ENCODE measurements at regions not wholly inside any gene's neighbourhood (a gene's known extent, or its start where the extent isn't known, plus 50 kb on each side); places are given as distances from the start of the nearest gene placed in this dataset.
"Not testable (repeated sequence)": the region's sequence is repeated elsewhere in the genome, so short reads cannot be mapped to it uniquely, and the experiment has no call there.

DNA sequence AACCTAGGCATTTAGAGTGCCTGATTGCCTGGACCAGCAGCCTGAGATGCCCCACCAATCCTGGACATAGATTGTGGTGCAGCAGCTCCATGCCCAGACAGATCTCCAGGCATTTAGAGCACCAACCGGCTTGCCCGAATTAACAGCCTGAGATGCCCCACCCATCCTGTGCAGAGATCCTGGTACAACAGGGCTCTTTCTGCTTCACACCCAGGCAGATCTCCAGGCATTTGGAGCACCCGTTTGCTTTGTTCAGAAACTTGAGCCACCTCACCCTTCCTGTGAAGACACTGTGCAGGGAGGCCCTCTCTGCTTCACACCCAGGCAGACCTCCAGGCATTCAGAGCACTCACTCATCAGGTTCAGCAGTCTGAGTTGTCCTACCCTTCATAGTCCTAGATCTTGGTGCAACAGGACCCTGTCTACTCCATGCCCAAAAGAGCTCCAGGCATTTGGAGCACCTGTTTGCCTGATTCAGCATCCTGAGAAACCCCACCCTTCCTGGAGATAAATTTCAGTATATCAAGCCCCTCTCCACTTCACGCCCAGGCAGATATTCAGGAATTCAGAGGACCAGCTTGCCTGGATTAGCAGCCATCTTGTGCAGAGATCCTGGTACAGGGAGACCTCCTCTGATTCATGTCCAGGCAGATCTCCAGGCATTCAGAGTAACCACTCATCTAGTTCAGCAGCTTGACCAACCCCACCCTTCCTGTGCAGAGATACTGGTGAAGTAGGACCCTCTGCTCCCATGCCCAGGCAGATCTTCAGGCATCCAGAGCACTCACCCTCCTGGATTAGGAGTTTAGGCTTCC lies 189.2 kb upstream of the FERMT1 start:
- DNase-seq (ENCODE audit: low read depth): no peak

DNA sequence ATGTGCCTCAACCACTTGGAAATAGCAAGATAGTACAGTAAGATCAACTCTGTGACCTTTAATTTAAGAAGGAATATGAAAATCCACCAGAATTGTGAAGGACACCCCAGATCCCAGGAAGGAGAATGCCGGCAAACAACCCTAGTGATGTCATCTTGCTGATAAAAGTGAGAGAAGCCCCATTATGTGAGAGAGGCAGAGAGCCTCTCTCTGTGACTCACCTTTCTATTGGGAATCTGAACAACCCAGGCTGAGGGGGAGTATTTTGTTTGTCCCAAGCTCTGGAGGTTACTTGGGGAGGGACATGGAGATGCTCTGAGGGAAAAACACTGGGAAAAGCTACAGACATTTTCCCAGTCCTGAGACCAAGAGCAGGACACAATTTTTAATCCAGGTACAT lies 188.3 kb upstream of the FERMT1 start:
- no peak for DNase-seq (ENCODE audit: low read depth)

DNA sequence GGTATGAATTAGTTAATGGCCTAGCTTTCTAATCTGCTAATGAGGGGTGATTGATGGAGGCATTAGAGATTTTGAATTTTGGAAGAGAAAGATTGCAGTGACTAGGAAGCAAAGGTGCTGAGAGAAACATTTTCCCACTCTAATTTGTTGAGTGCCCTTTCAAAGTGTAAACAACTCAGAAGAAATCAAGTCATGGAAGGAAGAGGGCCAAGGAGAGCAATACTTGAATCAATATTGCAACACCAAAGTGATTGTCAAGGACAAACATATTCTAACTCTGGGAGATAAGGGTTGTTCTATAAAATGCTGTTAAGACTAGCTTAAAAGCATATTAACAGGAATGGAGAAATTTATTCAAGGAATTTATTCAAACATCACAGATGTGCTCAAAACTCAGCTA lies 182.7 kb upstream of the FERMT1 start:
- no peak for DNase-seq (ENCODE audit: low read depth)

DNA sequence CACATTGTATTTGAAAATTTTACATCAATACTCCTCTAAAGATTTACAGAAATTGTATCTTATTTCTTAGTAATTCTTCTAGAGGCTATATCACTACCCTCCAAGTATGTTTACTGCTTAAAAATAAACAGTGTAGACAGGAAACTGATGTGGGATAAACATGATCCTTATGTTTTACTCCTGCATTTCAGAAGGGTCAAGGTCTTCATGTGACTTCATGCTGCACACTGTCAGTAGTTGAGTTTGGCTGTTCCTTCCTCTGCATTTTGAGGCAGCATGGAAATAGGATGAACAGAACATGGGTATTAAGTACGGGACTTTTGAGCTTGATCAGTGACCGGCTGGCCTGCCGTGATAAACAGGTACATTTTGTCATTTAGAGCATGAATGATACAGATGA lies 179.2 kb upstream of the FERMT1 start:
- no peak for DNase-seq (ENCODE audit: low read depth)

DNA sequence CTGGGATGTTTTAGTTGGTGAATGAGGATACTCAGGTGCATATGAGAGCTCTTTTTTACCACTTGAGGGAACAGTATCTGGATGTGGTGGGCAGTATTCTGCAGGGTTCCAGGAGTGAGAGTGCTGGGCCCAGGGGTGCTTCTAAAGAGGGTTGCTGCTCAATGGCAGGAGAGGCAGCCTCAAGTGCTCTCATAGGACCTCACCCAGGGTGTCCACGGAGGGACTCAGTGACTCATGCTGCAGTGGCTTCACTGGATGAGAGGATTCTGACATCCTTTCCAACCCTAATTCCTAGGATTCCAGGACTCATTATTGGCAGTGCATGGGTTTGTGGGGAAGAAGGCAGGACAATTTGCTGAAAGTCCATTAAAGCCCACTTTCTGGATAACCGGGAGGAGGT lies 176.6 kb upstream of the FERMT1 start:
- DNase-seq (ENCODE audit: low read depth): no peak

DNA sequence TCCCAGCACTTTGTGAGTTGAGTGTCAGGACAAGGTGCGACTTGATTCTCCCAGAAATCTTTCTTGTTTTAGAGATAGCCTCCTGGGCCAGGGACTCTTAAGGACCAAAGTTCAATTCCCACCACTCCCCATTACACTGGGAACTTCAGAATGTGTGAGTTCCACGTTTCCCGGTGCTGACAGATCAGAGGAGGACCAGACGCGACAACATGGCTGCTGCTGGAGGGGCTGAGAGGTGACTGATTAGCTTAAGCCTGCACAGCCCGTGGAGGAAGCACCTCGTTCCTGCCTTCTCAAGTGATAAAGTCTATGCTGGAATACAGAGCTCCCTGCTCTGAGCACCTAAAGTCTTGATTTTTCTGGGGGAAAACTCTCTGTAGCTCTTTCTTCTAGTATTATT lies 175.2 kb upstream of the FERMT1 start:
- DNase-seq (ENCODE audit: low read depth): no peak

DNA sequence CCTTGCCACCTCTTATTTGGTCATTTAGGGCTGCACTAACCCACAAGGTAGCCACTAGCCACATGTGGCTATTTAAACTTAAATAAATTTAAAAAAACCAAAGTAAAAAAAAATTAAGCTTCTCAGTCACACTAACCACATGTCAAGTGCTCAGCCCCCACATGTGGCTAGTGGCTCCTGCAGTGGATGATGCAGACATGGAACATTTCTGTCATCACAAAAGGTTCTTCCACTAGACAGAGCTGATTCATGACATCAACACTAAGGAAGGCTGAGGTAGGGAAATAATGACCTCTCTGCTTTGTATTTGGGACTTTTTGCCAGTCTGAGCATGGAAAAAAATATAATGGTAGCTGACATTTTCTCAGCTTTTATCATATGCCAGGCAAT lies 173.0 kb upstream of the FERMT1 start:
- no peak for DNase-seq (ENCODE audit: low read depth)

DNA sequence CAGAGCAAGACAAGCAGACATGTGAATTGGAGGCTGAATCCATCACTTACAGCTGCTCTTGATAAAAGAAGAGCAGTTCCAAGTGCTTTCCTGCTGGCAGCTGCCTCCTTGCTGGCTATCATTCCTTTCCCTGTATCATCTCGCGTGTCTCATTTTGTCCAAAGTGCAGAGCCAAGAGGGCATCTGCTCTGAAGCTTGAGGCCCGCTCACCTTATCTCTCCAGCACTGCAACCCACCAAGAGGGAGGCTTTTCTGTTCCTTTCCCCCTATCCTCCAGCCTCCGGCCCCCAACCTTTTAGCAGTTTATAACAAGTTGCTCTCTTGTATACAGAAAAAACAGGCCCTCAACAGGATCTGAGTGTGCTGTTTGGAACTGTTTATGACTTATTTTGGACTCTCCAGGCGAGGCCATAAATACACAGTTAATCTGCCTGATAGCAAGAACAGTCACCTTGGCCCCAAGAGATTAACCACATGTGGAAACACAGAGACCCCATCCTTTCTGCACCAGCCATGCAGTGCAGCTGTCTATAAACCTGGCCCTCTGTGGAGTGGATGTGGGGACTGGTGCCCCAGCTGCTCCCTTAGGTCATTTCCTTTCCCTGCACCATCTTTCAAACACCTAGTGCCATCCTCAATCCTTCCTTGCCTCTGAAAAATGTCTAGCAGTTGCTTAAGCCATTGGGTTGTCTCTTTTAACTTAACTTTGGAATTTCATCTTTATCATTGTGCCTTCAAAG lies 172.5 kb upstream of the FERMT1 start:
- DNase-seq (ENCODE audit: low read depth): no peak

DNA sequence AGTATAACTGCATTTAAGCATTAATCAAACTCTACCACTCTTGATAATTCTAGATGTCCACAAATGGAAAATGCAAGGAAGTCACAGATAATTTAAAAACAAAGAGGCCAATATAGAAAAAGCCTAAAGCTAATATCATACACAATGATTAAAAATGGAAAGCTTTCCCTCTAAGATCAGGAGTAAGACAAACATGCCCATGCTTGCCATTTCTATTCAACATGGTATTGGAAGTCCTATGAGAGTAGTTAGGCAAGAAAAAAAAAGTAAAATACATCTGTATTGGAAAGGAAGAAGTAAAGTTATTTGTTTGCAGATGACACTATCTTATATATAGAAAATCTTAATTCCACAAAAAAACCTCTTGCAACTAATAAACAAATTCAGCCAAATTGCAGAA lies 164.6 kb upstream of the FERMT1 start:
- no peak for DNase-seq (ENCODE audit: low read depth)

DNA sequence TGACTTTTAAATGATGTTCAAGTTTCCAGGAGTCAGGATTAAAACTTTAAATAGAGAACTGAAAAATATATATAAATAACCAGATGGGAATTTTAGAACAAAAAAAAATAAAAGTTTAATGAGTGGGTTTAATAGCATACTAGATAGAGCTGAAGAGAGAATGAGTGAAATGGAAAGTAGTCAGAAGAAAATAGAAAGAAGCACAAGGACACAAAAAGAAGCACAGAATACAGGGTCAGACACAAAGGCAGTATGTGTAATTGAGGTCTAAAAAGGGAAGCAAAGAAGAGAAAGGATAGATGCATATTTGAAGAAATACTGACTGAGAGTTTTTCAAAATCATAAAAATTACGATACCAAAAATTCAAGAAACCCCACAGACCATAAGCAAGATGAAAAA lies 159.8 kb upstream of the FERMT1 start:
- no peak for DNase-seq (ENCODE audit: low read depth)

DNA sequence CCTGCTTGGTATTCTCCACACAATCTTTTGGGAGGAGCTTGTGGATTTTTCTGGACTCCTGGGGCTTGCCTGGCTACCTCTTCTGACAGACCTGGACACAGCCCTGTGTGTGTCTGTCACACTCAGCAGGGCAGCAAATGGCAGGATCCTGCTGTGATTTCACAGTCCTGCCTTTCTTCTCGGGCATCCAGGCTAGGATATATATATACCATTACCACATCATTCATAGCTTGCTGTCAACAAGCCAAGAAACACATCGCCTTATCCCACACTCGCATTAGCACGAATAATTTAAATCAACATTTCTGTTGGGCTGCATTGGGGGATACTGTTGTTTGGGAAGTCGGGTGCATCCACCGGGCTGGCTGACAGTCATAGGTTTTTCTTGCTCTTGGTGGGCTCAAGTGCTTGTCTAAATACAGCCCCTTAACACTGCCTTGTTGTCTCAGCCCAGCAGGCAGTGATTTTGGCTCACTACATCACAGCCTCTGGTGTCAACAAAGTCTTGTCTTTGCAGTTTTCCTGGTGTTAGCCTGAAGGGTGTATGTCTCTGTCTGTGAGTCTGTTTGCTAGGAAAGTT lies 154.9 kb upstream of the FERMT1 start:
- no peak for DNase-seq (ENCODE audit: low read depth)

DNA sequence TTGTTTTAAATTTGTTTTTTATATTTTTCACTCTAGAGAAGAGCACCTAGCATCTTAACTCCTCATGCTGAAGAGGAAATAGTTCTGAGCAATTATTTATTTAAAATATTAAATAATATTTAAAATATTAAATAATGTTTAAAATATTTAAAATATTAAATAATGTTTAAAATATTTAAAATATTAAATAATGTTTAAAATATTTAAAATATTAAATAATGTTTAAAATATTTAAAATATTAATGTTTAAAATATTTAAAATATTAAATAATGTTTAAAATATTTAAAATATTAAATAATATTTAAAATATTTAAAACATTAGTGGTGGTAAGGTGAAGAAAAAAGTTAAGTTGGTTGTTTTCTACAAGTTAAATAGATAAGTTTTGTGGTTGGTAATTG lies 147.6 kb upstream of the FERMT1 start:
- DNase-seq (ENCODE audit: low read depth): not testable (repeated sequence)

DNA sequence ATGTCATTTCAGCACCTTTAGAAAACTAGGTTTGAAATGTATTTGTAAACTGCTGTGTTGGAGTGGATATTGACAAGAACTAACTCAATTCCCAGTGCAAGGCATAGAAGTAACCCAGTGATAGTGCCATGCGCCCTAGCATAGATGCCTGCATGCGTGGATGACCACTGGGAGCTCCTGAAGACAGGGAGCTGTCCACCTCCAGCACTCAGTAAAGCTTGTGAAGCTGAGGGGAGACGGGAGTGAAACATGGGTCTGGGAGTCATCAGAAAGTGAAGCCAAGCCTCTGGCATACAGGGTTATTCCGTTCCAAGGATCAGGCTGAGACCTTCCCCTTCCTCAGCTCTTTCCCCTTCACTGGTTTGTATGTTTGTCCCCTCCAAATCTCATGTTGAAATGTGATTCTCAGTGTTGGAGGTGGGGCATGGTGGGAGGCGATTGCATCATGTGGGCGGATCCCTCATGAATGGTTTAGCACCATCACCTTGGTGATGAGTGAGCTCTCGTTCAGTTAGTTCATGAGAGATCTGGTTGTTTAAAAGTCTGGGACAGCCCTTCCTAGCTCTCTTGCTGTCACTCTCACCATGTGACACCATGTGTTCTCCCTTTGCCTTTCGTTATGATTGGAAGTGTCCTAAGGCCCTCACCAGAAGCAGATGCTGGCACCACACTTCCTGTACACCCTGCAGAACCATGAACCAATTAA lies 146.5 kb upstream of the FERMT1 start:
- DNase-seq (ENCODE audit: low read depth): no peak

DNA sequence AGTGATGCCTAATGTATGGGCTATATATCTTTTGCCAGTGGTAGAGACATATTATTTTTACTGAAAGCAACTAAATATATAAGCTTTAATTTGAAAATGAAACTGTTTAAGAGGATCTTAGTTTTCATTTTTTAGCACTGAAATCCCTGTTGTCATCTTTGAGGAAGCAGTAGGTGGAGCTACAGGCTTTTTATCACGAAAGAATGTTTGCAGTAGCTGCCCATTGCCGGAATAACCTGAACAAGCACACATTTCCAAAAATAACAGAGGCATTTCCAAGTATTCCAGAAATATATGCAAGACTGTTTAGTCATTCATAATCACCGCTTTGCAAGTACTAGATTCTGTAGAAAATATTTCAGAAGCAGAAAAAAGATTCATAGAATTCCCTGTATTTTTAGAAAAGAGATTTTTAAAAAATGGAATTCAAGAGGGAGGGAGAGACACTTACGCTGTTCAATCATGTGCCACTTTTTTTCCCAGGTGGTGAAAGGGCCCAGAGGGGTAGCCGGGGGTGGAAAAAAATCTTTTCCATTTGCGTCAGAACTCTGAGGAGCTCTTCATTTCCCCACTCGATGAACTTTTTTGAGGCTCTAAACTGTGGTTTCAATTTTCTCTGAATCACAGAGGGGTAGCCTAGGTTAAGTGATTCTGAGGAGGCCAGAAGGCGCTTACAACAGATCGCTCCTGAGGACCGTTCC lies 142.5 kb upstream of the FERMT1 start:
- DNase-seq (ENCODE audit: low read depth): peak; percentile 44

DNA sequence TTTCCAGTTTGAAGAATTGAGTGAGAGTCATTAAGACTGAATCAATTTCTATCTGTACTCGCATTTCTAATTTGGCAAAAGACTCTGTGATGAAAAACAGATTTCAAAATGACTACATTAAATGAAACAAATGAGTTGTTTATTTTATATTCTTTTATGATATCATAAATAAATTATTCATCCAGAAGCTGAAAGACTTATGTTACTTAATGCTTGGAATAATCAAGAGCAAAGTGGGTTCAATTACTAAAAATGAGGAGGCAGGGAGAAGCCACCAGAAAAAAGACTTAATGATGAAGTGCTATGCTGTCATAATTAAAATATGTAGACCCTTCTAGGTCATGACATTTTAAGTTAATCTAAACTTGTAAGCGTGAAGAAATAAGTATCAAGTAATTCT lies 130.6 kb upstream of the FERMT1 start:
- DNase-seq (ENCODE audit: low read depth): no peak

DNA sequence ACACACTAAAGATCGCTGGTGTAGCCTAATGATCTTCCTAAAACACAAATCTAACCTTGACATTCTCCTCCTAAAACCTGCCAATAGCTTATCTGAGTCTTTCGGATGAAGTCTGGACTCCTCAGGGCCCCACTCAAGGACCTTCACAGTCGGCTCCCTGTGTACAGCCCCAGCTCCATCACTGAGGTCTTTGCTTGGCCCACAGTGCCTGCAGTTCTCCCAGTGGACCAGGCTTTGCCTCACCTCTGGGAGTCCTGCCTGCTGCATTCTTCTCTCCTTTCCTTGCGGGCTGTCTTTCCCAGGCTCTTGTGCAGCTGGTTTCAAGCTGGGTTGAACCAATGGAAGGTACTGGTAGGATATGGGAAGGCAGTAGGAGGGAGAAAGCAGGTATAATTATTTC lies 122.6 kb upstream of the FERMT1 start:
- DNase-seq (ENCODE audit: low read depth): no peak

DNA sequence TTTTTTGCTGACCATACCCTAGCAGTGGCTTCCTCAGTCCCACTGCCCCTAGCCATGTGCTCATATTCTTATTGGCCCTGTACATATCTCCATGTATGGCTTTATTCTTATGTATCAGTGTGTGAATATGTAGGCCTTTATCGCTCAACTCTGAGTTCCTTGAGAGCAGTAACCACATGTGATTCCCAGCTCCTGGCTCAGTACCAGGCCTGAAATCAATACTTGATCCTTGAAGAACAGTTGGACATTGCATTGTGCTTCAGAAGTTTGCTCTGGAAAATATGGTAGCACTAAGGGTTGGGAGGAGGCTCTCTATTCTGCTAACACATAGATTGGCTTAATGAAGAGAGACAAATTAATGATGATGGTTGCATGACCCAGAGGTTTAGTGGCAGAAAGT lies 118.8 kb upstream of the FERMT1 start:
- no peak for DNase-seq (ENCODE audit: low read depth)

DNA sequence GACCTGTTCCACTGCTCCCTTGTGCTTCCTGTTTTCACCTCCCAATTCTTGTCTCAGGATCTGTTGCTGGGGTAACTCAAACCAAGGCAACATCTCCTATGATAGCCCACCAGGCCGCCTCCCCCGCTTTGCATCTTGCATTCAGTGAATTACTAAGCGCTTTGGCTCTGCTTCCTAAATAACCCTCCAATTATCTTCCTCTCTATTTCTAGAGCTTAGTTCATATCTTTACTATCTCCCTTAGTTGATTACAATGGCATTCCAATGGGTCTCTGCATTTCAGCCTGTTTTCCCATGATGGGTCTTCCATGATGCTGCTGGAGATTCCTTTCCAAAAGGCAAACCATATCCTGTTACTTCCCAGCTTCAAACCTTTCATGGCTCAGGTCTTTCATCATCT lies 117.2 kb upstream of the FERMT1 start:
- no peak for DNase-seq (ENCODE audit: low read depth)

DNA sequence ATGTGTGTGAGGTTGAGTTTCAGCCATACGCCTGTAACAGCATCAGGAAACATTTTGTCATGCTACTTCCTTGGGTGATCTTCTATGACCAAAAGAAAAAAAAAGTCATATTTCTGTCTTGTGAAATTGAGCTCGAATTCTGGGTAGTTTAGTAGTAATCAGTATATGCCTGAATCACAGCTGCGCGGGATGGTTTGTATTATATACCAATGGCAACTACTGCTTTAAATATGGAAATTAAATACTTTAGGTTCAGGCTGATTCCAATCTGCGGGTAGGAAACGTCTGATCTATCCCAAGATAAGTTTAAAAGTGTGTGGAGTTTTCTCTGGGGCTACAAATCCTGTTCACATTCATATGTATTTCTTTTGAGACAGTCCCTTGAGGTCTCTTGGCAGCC lies 115.6 kb upstream of the FERMT1 start:
- no peak for DNase-seq (ENCODE audit: low read depth)

DNA sequence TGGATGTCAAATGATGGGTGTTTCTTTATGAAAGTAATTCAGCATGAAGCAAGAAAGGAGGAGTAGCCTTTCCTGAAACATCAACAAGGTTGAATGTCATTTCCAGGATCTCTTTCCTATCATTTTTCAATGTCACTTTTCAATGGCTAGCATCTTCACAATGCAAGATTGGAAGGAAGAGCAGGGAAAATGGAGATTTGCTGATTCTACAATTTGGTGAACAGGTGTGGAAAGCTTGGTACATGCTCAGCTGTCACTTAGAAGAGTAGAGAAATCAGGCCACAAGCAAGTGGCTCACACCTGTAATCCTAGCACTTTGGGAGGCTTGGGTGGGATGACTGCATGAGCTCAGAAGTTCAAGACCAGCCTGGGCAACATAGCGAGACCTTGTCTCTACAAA lies 112.7 kb upstream of the FERMT1 start:
- DNase-seq (ENCODE audit: low read depth): no peak

DNA sequence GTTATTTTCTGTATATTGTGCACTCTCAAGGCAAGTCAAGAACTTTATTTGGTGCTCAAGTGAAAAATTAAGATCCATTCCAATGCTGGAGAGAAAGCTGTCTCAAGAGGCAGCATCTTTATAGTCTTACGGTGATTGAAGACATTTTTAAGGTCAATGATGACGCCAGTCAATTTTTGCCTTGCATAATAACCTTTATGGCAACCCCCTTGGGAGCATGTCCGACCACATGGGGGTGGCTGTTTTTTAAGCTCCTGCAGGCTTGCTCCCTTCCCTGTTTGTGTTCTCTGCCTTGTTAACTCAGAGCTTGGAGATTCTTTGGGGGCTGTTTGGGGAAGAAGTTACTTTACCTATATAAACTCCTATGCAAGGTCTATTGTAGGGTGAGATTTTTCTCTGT lies 109.6 kb upstream of the FERMT1 start:
- no peak for DNase-seq (ENCODE audit: low read depth)

DNA sequence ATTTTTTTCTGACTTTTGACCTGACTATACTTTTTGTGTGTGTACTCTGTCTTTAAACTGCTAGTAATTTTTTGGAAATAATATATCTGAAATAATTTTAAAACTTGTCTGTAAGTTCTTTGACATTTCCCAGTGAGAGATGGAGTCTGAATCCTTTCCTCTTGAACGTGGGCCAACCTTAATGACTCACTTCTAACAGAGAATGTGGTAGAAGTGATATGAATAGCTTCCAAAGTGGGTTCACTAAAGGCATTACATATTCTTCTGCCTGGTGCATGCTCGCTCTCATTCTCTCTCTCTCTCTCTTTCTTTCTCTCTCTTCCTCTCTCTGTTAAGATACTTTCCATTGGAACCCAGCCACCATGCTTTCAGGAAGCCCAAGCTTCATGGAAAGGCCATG lies 108.7 kb upstream of the FERMT1 start:
- no peak for DNase-seq (ENCODE audit: low read depth)
